ENCODE measurements at regions not wholly inside any gene's neighbourhood (a gene's known extent, or its start where the extent isn't known, plus 50 kb on each side); places are given as distances from the start of the nearest gene placed in this dataset.

DNA sequence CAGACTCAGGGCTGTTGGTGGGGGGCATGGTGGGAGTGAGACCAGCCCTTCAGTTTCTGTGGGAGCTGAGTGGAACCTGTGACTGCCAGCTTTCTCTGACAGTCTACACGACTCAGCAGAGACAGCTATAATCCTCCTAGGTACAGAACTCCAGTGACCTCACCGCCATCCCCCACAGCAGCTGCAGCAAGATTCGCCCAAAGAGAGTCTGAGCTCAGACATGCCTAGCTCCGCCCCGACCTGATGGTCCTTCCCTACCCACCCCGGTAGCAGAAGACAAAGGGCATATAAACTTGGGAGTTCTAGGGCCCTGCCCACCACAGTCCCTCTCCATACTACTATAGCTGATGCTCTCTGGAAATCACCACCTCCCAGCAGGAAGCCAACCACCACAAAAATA lies 500.1 kb downstream of the ETV1 start:
- TF ChIP-seq, protein P1, sequence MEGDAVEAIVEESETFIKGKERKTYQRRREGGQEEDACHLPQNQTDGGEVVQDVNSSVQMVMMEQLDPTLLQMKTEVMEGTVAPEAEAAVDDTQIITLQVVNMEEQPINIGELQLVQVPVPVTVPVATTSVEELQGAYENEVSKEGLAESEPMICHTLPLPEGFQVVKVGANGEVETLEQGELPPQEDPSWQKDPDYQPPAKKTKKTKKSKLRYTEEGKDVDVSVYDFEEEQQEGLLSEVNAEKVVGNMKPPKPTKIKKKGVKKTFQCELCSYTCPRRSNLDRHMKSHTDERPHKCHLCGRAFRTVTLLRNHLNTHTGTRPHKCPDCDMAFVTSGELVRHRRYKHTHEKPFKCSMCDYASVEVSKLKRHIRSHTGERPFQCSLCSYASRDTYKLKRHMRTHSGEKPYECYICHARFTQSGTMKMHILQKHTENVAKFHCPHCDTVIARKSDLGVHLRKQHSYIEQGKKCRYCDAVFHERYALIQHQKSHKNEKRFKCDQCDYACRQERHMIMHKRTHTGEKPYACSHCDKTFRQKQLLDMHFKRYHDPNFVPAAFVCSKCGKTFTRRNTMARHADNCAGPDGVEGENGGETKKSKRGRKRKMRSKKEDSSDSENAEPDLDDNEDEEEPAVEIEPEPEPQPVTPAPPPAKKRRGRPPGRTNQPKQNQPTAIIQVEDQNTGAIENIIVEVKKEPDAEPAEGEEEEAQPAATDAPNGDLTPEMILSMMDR (IDR thresholded peaks at IDR 0.05; ENCODE audit: insufficient read depth, low read length, poor library complexity, severe bottlenecking), result no peak
- no peak for TF ChIP-seq EZH2phosphoT487 (conservative IDR thresholded peaks at IDR 0.05; ENCODE audit: low read length)
- Histone ChIP-seq H3K4me2 (ENCODE audit: low read depth, low read length, poor library complexity, severe bottlenecking) (no peak overlapping the region), H3K79me2 (ENCODE audit: insufficient read depth, low read length) (no peaks in the 10 kb centered on the region), H3K4me3 (ENCODE audit: insufficient read depth, low read length, poor library complexity, severe bottlenecking) (no peak overlapping the region), H3K9me2 (replicated peaks; ENCODE audit: insufficient read depth, low read length) (no peaks in the 10 kb centered on the region), H3K9ac (ENCODE audit: low read length) (no peak overlapping the region), H3K9me3 (ENCODE audit: insufficient read depth, low read length) (peaks cover 13% of the 10 kb centered on the region; the same call in 1 of the 2 replicates), H2AFZ (ENCODE audit: low read depth, low read length, severe bottlenecking) (no peak overlapping the region), H3K27me3 (ENCODE audit: low read length) (no peaks in the 10 kb centered on the region), H4K20me1 (ENCODE audit: low read depth, low read length) (no peaks in the 10 kb centered on the region), H3K27ac (ENCODE audit: low read depth, low read length) (no peak overlapping the region), H3F3A (ENCODE audit: insufficient read depth) (no peaks in the 10 kb centered on the region), H3K36me3 (ENCODE audit: low read length) (peaks cover 8% of the 10 kb centered on the region; the same call in 1 of the 2 replicates)

DNA sequence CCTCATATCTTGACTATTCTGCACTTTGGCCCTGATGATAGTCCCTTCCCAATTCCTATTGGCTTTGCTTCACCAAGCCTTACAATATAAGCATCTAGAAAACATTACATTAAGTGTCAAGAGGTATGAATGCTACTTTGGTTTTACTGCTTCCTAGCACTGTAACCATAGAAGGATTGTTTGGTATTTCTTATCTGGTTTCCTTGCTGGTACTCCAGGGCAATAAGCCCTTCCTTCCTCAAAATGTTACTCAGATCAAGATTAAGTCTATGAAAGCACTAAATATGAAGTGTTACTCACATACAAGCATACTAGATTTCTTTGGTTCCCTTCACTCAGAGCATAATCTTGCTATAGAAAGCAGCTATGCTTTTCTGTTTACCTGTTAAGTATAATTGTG lies 492.5 kb downstream of the ETV1 start:
- Histone ChIP-seq H4K20me1 (ENCODE audit: low read depth, low read length) (no peaks in the 10 kb centered on the region), H3K27ac (ENCODE audit: low read depth, low read length) (no peak overlapping the region), H3K4me3 (ENCODE audit: insufficient read depth, low read length, poor library complexity, severe bottlenecking) (no peak overlapping the region), H3K36me3 (ENCODE audit: low read length) (0 out of 2 replicates have a peak, but pooled peaks cover 4% of the 10 kb centered on the region), H3K4me2 (ENCODE audit: low read depth, low read length, poor library complexity, severe bottlenecking) (no peak overlapping the region), H3K27me3 (ENCODE audit: low read length) (no peaks in the 10 kb centered on the region), H3K9ac (ENCODE audit: low read length) (no peak overlapping the region), H3K9me2 (replicated peaks; ENCODE audit: insufficient read depth, low read length) (no peaks in the 10 kb centered on the region), H3F3A (ENCODE audit: insufficient read depth) (no peaks in the 10 kb centered on the region), H3K79me2 (ENCODE audit: insufficient read depth, low read length) (no peaks in the 10 kb centered on the region), H2AFZ (ENCODE audit: low read depth, low read length, severe bottlenecking) (no peak overlapping the region), H3K9me3 (ENCODE audit: insufficient read depth, low read length) (0 out of 2 replicates have a peak, but pooled peaks cover 4% of the 10 kb centered on the region)
- TF ChIP-seq, protein P1 (IDR thresholded peaks at IDR 0.05; ENCODE audit: insufficient read depth, low read length, poor library complexity, severe bottlenecking), result no peak
- TF ChIP-seq EZH2phosphoT487 (conservative IDR thresholded peaks at IDR 0.05; ENCODE audit: low read length), result no peak

DNA sequence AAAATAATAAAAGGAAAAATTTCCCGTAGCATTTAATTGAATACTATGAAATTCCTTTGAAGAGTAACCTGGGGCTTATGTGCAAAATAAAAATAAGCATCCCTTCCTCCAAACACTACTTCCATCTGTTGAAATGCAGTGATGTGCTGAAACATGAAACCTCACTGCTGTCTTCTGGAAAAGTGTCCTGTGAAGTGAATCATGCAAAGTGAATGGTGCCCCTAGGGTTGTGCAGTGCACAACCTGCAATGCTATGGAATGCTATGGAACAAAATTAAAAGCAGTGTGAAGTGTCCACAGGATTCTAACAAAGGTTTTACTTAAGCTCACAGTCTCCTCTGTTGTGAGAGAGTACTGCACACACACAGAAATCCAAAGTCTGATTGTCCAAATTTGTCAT lies 480.9 kb downstream of the ETV1 start:
- Histone ChIP-seq H3K4me3 (ENCODE audit: insufficient read depth, low read length, poor library complexity, severe bottlenecking) (no peak overlapping the region), H3F3A (ENCODE audit: insufficient read depth) (no peaks in the 10 kb centered on the region), H3K9ac (ENCODE audit: low read length) (no peak overlapping the region), H3K27me3 (ENCODE audit: low read length) (no peaks in the 10 kb centered on the region), H4K20me1 (ENCODE audit: low read depth, low read length) (no peaks in the 10 kb centered on the region), H2AFZ (ENCODE audit: low read depth, low read length, severe bottlenecking) (no peak overlapping the region), H3K4me2 (ENCODE audit: low read depth, low read length, poor library complexity, severe bottlenecking) (no peak overlapping the region), H3K79me2 (ENCODE audit: insufficient read depth, low read length) (no peaks in the 10 kb centered on the region), H3K9me2 (replicated peaks; ENCODE audit: insufficient read depth, low read length) (no peaks in the 10 kb centered on the region), H3K9me3 (ENCODE audit: insufficient read depth, low read length) (peaks cover 21% of the 10 kb centered on the region; the same call in 1 of the 2 replicates), H3K36me3 (ENCODE audit: low read length) (peaks cover 13% of the 10 kb centered on the region; the same call in 1 of the 2 replicates), H3K27ac (ENCODE audit: low read depth, low read length) (no peak overlapping the region)
- TF ChIP-seq, protein P1 (IDR thresholded peaks at IDR 0.05; ENCODE audit: insufficient read depth, low read length, poor library complexity, severe bottlenecking), result no peak
- no peak for TF ChIP-seq EZH2phosphoT487 (conservative IDR thresholded peaks at IDR 0.05; ENCODE audit: low read length)

Data from SU-DHL-6 (cell line).